H1 (cell line): ENCODE measurements at regions not wholly inside any gene's neighbourhood (a gene's known extent, or its start where the extent isn't known, plus 50 kb on each side); places are given as distances from the start of the nearest gene placed in this dataset.

Experiments
- CTCF ChIA-PET: fragments of 300-600 bp; sonication (Branson Sonifier 250); formaldehyde crosslinking; loops from one replicate; lab custom pipeline; 2021; ENCODE audit not compliant: partially characterized antibody; lab: Charles Lee
- POLR2A ChIA-PET: fragments of 300-600 bp; sonication (Branson Sonifier 250); formaldehyde crosslinking; loops from one replicate; lab custom pipeline; 2021; ENCODE audit warnings: inconsistent platforms; ENCODE audit not compliant: partially characterized antibody; lab: Charles Lee
- DNase-seq, 2 experiments: peaks; one replicate each; pipeline versions ENCODE4 v3.0.0 to v3.0.0-alpha.2; 2010 to 2022; ENCODE audit warnings: low spot score in 2 of 2, low read depth in 1 of 2, mixed read lengths in 1 of 2
- FAIRE-seq: peaks from 2 replicates; lab custom pipeline; 2011; peaks lifted over from hg19 to GRCh38; lab: Jason Lieb, UNC
- H2AFZ ChIP-seq: 2 replicates; pipeline ENCODE4 v1.8.1; 2012; ENCODE audit warnings: low read length, inconsistent platforms
- H2AK5ac ChIP-seq: 2 replicates; pipeline ENCODE4 v1.6.1; 2013; ENCODE audit warnings: low read depth, low read length
- H2BK120ac ChIP-seq: replicated peaks from 2 replicates; pipeline ENCODE3; 2013; ENCODE audit warnings: low read depth, low read length, inconsistent platforms
- H2BK12ac ChIP-seq: 2 replicates; pipeline ENCODE4 v1.6.1; 2013; ENCODE audit warnings: low read depth, low read length
- H2BK15ac ChIP-seq: 2 replicates; pipeline ENCODE4 v1.6.1; 2013; ENCODE audit warnings: low read length
- H2BK20ac ChIP-seq: 2 replicates; pipeline ENCODE4 v1.6.1; 2013; ENCODE audit warnings: low read length
- H2BK5ac ChIP-seq: 2 replicates; pipeline ENCODE4 v1.6.1; 2013; ENCODE audit warnings: low read depth, low read length
- H3K14ac ChIP-seq: 2 replicates; pipeline ENCODE4 v1.6.1; 2013; ENCODE audit warnings: inconsistent platforms; ENCODE audit not compliant: insufficient read length
- H3K18ac ChIP-seq: 2 replicates; pipeline ENCODE4 v1.6.1; 2013; ENCODE audit warnings: low read length; ENCODE audit errors: extremely low read depth
- H3K23ac ChIP-seq: 2 replicates; pipeline ENCODE4 v1.6.1; 2013; ENCODE audit warnings: inconsistent platforms; ENCODE audit not compliant: insufficient read length
- H3K23me2 ChIP-seq: 2 replicates; pipeline ENCODE4 v1.6.1; 2013; ENCODE audit warnings: low read depth, low read length
- H3K27ac ChIP-seq: 2 replicates; pipeline ENCODE4 v1.6.1; 2011; ENCODE audit warnings: low read depth, low read length, inconsistent platforms
- H3K27me3 ChIP-seq, 4 experiments: replicated peaks in 1 of 4; 1 replicate in 1 of 4; 2 replicates in 3 of 4; pipeline versions ENCODE4 v1.6.1 to v1.8.1; 2011 to 2013; ENCODE audit warnings: low read length in 3 of 4, mild to moderate bottlenecking in 3 of 4, inconsistent platforms in 2 of 4, mixed read lengths in 2 of 4, moderate library complexity in 1 of 4; ENCODE audit not compliant: control insufficient read depth in 3 of 4, insufficient read depth in 3 of 4; ENCODE audit errors: extremely low read depth in 1 of 4
- H3K36me3 ChIP-seq, 4 experiments: 2 replicates each; pipeline versions ENCODE4 v1.6.1 to v1.8.1; 2011 to 2013; ENCODE audit warnings: mild to moderate bottlenecking in 4 of 4, low read length in 3 of 4, moderate library complexity in 2 of 4, control low read depth in 1 of 4, inconsistent platforms in 1 of 4; ENCODE audit not compliant: insufficient read depth in 4 of 4, control insufficient read depth in 2 of 4
- H3K4ac ChIP-seq: replicated peaks from 2 replicates; pipeline ENCODE3; 2013; ENCODE audit warnings: low read length, low read depth, mixed read lengths, inconsistent platforms; ENCODE audit not compliant: insufficient read length
- H3K4me1 ChIP-seq, 4 experiments: replicated peaks in 1 of 4; 1 replicate in 1 of 4; 2 replicates in 3 of 4; pipeline versions ENCODE4 v1.6.1 to v1.8.1; 2011 to 2013; ENCODE audit warnings: low read length in 3 of 4, inconsistent platforms in 2 of 4, mixed read lengths in 1 of 4; ENCODE audit not compliant: insufficient read depth in 4 of 4, control insufficient read depth in 3 of 4
- H3K4me2 ChIP-seq, 2 experiments: 2 replicates each; pipeline versions ENCODE4 v1.6.1 to v1.8.1; 2011 to 2013; ENCODE audit warnings: low read depth in 2 of 2, low read length in 2 of 2, control low read depth in 1 of 2, inconsistent platforms in 1 of 2, mild to moderate bottlenecking in 1 of 2; ENCODE audit not compliant: insufficient read depth in 1 of 2
- H3K4me3 ChIP-seq, 4 experiments: fragments of 200-600, 300-600 bp in 1 of 4; sonication (generic), shearing (Covaris generic), sonication (Bioruptor Twin) in 1 of 4; 2 replicates each; pipeline versions ENCODE4 v1.5.1 to v1.8.1; 2011 to 2016; ENCODE audit warnings: low read length in 4 of 4, low read depth in 3 of 4, control low read depth in 2 of 4, inconsistent platforms in 2 of 4, mild to moderate bottlenecking in 2 of 4, mixed read lengths in 1 of 4, moderate library complexity in 1 of 4; ENCODE audit not compliant: insufficient read depth in 2 of 4; ENCODE audit errors: extremely low read depth in 1 of 4
- H3K56ac ChIP-seq: replicated peaks from 2 replicates; pipeline ENCODE3; 2013; ENCODE audit warnings: low read depth, mild to moderate bottlenecking, mixed read lengths, low read length, inconsistent platforms; ENCODE audit not compliant: insufficient read length
- H3K79me1 ChIP-seq: 2 replicates; pipeline ENCODE4 v1.6.1; 2013; ENCODE audit warnings: low read depth, low read length, control low read depth
- H3K79me2 ChIP-seq, 2 experiments: 2 replicates each; pipeline versions ENCODE4 v1.6.1 to v1.8.1; 2012 to 2013; ENCODE audit warnings: low read length in 2 of 2, mild to moderate bottlenecking in 2 of 2, inconsistent platforms in 1 of 2; ENCODE audit not compliant: insufficient read depth in 2 of 2, control insufficient read depth in 1 of 2
- H3K9ac ChIP-seq, 4 experiments: replicated peaks in 1 of 4; 1 replicate in 1 of 4; 2 replicates in 3 of 4; pipeline versions ENCODE4 v1.6.1 to v1.8.1; 2011 to 2013; ENCODE audit warnings: low read depth in 3 of 4, low read length in 3 of 4, control low read depth in 2 of 4, mild to moderate bottlenecking in 2 of 4, moderate library complexity in 2 of 4, inconsistent platforms in 1 of 4; ENCODE audit errors: extremely low read depth in 1 of 4
- H3K9me3 ChIP-seq, 2 experiments: 2 replicates each; pipeline versions ENCODE4 v1.6.1 to v1.8.1; 2012 to 2013; ENCODE audit warnings: mild to moderate bottlenecking in 2 of 2, moderate library complexity in 2 of 2, control low read depth in 1 of 2, inconsistent platforms in 1 of 2, low read depth in 1 of 2, low read length in 1 of 2, mixed read lengths in 1 of 2; ENCODE audit not compliant: insufficient read depth in 2 of 2
- H4K20me1 ChIP-seq, 2 experiments: replicated peaks in 1 of 2; 2 replicates each; pipeline versions ENCODE3 to v1.8.1; 2011 to 2013; ENCODE audit warnings: inconsistent platforms in 2 of 2, low read length in 2 of 2, mild to moderate bottlenecking in 1 of 2; ENCODE audit not compliant: insufficient read depth in 2 of 2, control insufficient read depth in 1 of 2
- H4K5ac ChIP-seq: 2 replicates; pipeline ENCODE4 v1.6.1; 2013; ENCODE audit warnings: low read length, low read depth, mixed read lengths, inconsistent platforms; ENCODE audit not compliant: insufficient read length
- H4K8ac ChIP-seq: 2 replicates; pipeline ENCODE4 v1.8.0; 2013; ENCODE audit warnings: mild to moderate bottlenecking, moderate library complexity, low read length, inconsistent platforms; ENCODE audit not compliant: insufficient read depth; ENCODE audit errors: extremely low read depth
- H4K91ac ChIP-seq: replicated peaks from 2 replicates; pipeline ENCODE3; 2013; ENCODE audit warnings: low read length, mixed read lengths, inconsistent platforms; ENCODE audit not compliant: insufficient read length
- BACH1 ChIP-seq: IDR thresholded peaks from 2 replicates; pipeline ENCODE4 v1.6.1; 2012; ENCODE audit warnings: low read length, improper control_type of control experiment
- BRCA1 ChIP-seq: IDR thresholded peaks from 2 replicates; pipeline ENCODE4 v1.6.1; 2012; ENCODE audit warnings: low read depth, low read length, improper control_type of control experiment
- CBX8 ChIP-seq: fragments of 300-800, 300-1000 bp; sonication (generic); IDR thresholded peaks from 2 replicates; pipeline ENCODE4 v1.7.1; 2016; ENCODE audit warnings: low read depth, low read length, borderline replicate concordance
- CTBP2 ChIP-seq: IDR thresholded peaks from 2 replicates; pipeline ENCODE4 v1.7.0; 2011; ENCODE audit warnings: borderline replicate concordance, mild to moderate bottlenecking, moderate library complexity, mixed read lengths, low read length; ENCODE audit not compliant: insufficient read depth, insufficient read length
- FOSL1 ChIP-seq: IDR thresholded peaks from 2 replicates; pipeline ENCODE4 v1.6.1; 2011; ENCODE audit warnings: mild to moderate bottlenecking, low read depth, low read length, moderate library complexity; ENCODE audit not compliant: insufficient read depth
- KDM1A ChIP-seq: fragments of 200-600, 300-600 bp; sonication (generic); IDR thresholded peaks from 2 replicates; pipeline ENCODE4 v1.7.1; 2016; ENCODE audit warnings: mild to moderate bottlenecking, low read length, borderline replicate concordance
- POU5F1 ChIP-seq: IDR thresholded peaks from 2 replicates; pipeline ENCODE4 v1.6.1; 2011; ENCODE audit warnings: low read depth, mild to moderate bottlenecking, low read length, moderate library complexity
- RFX5 ChIP-seq: IDR thresholded peaks from 2 replicates; pipeline ENCODE4 v1.6.1; 2011; ENCODE audit warnings: low read depth, low read length, improper control_type of control experiment, borderline replicate concordance
- SP4 ChIP-seq: IDR thresholded peaks from 2 replicates; pipeline ENCODE4 v1.6.1; 2012; ENCODE audit warnings: low read length, inconsistent platforms
- USF2 ChIP-seq: IDR thresholded peaks from 2 replicates; pipeline ENCODE4 v1.6.1; 2011; ENCODE audit warnings: low read length, improper control_type of control experiment
- WGBS, 2 experiments: shearing (Covaris generic) in 1 of 2; methylation state at CpG; one replicate each; pipeline versions ENCODE4 v1.1.6 to v1.1.7; 2013 to 2015; ENCODE audit warnings: low lambda C conversion rate in 2 of 2, mixed read lengths in 2 of 2, inconsistent platforms in 1 of 2, low coverage in 1 of 2, missing lambda C conversion rate in 1 of 2; ENCODE audit not compliant: insufficient replicate concordance in 2 of 2, insufficient coverage in 1 of 2, insufficient read length in 1 of 2; ENCODE audit errors: extremely low coverage in 1 of 2, missing lambda C conversion rate in 1 of 2; 5-methylcytosine and 5-hydroxymethylcytosine counted together

GRCh38 chr10:121250995-121251764 is 347.1 kb downstream of the FGFR2 start:
- Histone ChIP-seq H3K79me2 (no peaks in the 10 kb centered on the region), H2BK5ac (no peak overlapping the region), H3K36me3 (no peaks in the 10 kb centered on the region), H4K5ac (no peak overlapping the region), H3K27me3 (no peaks in the 10 kb centered on the region), H3K4ac (no peak overlapping the region), H3K23me2 (no peaks in the 10 kb centered on the region), H3K4me2 (no peak overlapping the region), H3K4me3 (no peak overlapping the region), H3K18ac (no peak overlapping the region), H4K8ac (no peak overlapping the region), H4K20me1 (no peaks in the 10 kb centered on the region), H4K91ac (no peak overlapping the region), H2AK5ac (no peak overlapping the region), H3K56ac (no peak overlapping the region), H2AFZ (no peak overlapping the region), H2BK12ac (no peak overlapping the region), H3K23ac (no peak overlapping the region), H3K9me3 (no peaks in the 10 kb centered on the region), H3K14ac (no peak overlapping the region), H2BK120ac (no peak overlapping the region), H3K9ac (no peak overlapping the region), H2BK15ac (no peak overlapping the region), H2BK20ac (no peak overlapping the region), H3K27ac (no peak overlapping the region), H3K79me1 (no peaks in the 10 kb centered on the region), H3K4me1 (no peaks in the 10 kb centered on the region)
- POLR2A ChIA-PET: interaction anchor here (1.3 kb wide), 1 partner anchor 12 kb away, joined by 3 read pairs; no protein-coding TSS in a partner anchor
- TF ChIP-seq BACH1: no peak
- no peak for TF ChIP-seq FOSL1
- no peak for TF ChIP-seq SP4
- TF ChIP-seq KDM1A: no peak
- no peak for TF ChIP-seq CTBP2
- TF ChIP-seq RFX5: no peak
- TF ChIP-seq CBX8: no peak
- TF ChIP-seq BRCA1: no peak
- TF ChIP-seq POU5F1: no peak
- TF ChIP-seq USF2: no peak
- WGBS, 2 experiments: 93% methylated on average over 6 of the region's 6 CpGs; no CpG with 5 or more reads in 1 of the 2 experiments
- DNase-seq (no peak), FAIRE-seq (no peak)
- CTCF ChIA-PET: interaction anchor here (0.6 to 0.9 kb wide), 2 partner anchors 21 to 903 kb away, joined by 3 read pairs; no protein-coding TSS in a partner anchor
